Adrenal gland (tissue), 5 donors: ENCODE measurements at regions not wholly inside any gene's neighbourhood (a gene's known extent, or its start where the extent isn't known, plus 50 kb on each side); places are given as distances from the start of the nearest gene placed in this dataset.

ENCODE experiments used
- CTCF ChIP-seq, 6 experiments: fragments of 450-650 bp in 4 of 6; fragments of 200-600 bp in 2 of 6; sonication (generic) in 1 of 6; IDR thresholded peaks; 1 replicate in 5 of 6; 2 replicates in 1 of 6; pipeline versions ENCODE4 v1.5.1 to v1.8.0; 2016 to 2021; ENCODE audit warnings: antibody characterized with exemption in 6 of 6, mild to moderate bottlenecking in 2 of 6, moderate library complexity in 1 of 6
- POLR2A ChIP-seq, 2 donors: fragments of 450-650 bp; IDR thresholded peaks; one replicate each; pipeline ENCODE4 v1.6.1; 2017; ENCODE audit warnings: antibody characterized with exemption in 2 of 2, mild to moderate bottlenecking in 2 of 2, moderate library complexity in 1 of 2
- donor health status: DM: no; HTN: no; CAD: no.

- TF ChIP-seq CTCF (IDR thresholded peaks at IDR 0.05) (no peak), POLR2A (IDR thresholded peaks at IDR 0.05) (no peak)
Measured at GRCh38 chrX:39288592-39288991, 487.3 kb downstream of the MID1IP1 start.
